HepG2 (cell line): ENCODE measurements at regions not wholly inside any gene's neighbourhood (a gene's known extent, or its start where the extent isn't known, plus 50 kb on each side); places are given as distances from the start of the nearest gene placed in this dataset.

ENCODE experiments used
- ATAC-seq: fragments of 200-7000 bp; cut with Tn5 transposase; 3 replicates; pipeline ENCODE4 v1.9.1; 2020; ENCODE audit warnings: mild to moderate bottlenecking, moderate library complexity
- BruUV-seq: library from RNA; stranded (reverse); fragments of 400-500 nt; replicated peaks from 2 replicates; lab custom pipeline; 2021; lab: Mats Ljungman, UMichigan
- CTCF ChIA-PET: fragments of 300-600 bp; formaldehyde crosslinking; extraction: SDS; loops from one replicate; lab custom pipeline; 2021; ENCODE audit warnings: low total read pairs, inconsistent platforms, low intra/inter-chr PET ratio; lab: Yijun Ruan, JAX
- POLR2A ChIA-PET: fragments of 350-600 bp; sonication (Branson Sonifier 250); formaldehyde crosslinking; loops from one replicate; lab custom pipeline; 2020; ENCODE audit warnings: antibody characterized with exemption, inconsistent platforms; lab: Yijun Ruan, JAX
- DNase-seq: peaks from one replicate; pipeline ENCODE4 v3.0.0-alpha.2; 2015; ENCODE audit warnings: low spot score
- FAIRE-seq: peaks from 3 replicates; lab custom pipeline; 2011; peaks lifted over from hg19 to GRCh38; lab: Jason Lieb, UNC
- H2AFZ ChIP-seq: one replicate; pipeline ENCODE4 v1.6.1; 2011; ENCODE audit warnings: low read length, inconsistent platforms
- H3K27ac ChIP-seq: fragments of 300-600 bp; 3 replicates; pipeline ENCODE4 v1.8.0; 2011; ENCODE audit warnings: mixed run types, mild to moderate bottlenecking, mixed read lengths, low read length, inconsistent platforms; ENCODE audit not compliant: insufficient read depth; ENCODE audit errors: extremely low read length
- H3K27me3 ChIP-seq, 2 experiments: fragments of 200-600 bp in 1 of 2; 2 replicates in 1 of 2; 3 replicates in 1 of 2; pipeline versions ENCODE4 v1.6.0 to v1.8.0; 2011; ENCODE audit warnings: low read length in 2 of 2, mild to moderate bottlenecking in 2 of 2, moderate library complexity in 2 of 2, inconsistent platforms in 1 of 2; ENCODE audit not compliant: insufficient read depth in 2 of 2, control insufficient read depth in 1 of 2
- H3K36me3 ChIP-seq, 2 experiments: fragments of 200-600 bp in 1 of 2; replicated peaks in 1 of 2; 2 replicates in 1 of 2; 3 replicates in 1 of 2; pipeline versions ENCODE4 v1.5.1 to v1.8.0; 2011; ENCODE audit warnings: low read length in 2 of 2, inconsistent platforms in 1 of 2; ENCODE audit not compliant: insufficient read depth in 2 of 2, control insufficient read depth in 1 of 2
- H3K4me1 ChIP-seq: 2 replicates; pipeline ENCODE4 v1.5.1; 2012; ENCODE audit warnings: low read length, inconsistent platforms; ENCODE audit not compliant: insufficient read depth
- H3K4me2 ChIP-seq: 2 replicates; pipeline ENCODE4 v1.6.0; 2011; ENCODE audit warnings: low read depth, low read length, inconsistent platforms
- H3K4me3 ChIP-seq, 3 experiments: fragments of 200-600 bp in 1 of 3; sonication (generic), shearing (Covaris generic) in 1 of 3; replicated peaks in 1 of 3; 2 replicates each; pipeline ENCODE4 v1.5.1; 2011 to 2016; ENCODE audit warnings: low read length in 3 of 3, inconsistent platforms in 2 of 3, low read depth in 2 of 3, mild to moderate bottlenecking in 2 of 3, control low read depth in 1 of 3, mixed read lengths in 1 of 3; ENCODE audit not compliant: insufficient read depth in 1 of 3
- H3K79me2 ChIP-seq: one replicate; pipeline ENCODE4 v1.6.1; 2011; ENCODE audit warnings: low read length, inconsistent platforms; ENCODE audit not compliant: insufficient read depth
- H3K9ac ChIP-seq: 2 replicates; pipeline ENCODE4 v1.6.0; 2011; ENCODE audit warnings: mild to moderate bottlenecking, low read depth, low read length, inconsistent platforms; ENCODE audit not compliant: insufficient read depth
- H3K9me3 ChIP-seq: 2 replicates; pipeline ENCODE4 v1.5.1; 2012; ENCODE audit warnings: mild to moderate bottlenecking, low read length
- H4K20me1 ChIP-seq: 2 replicates; pipeline ENCODE4 v1.6.0; 2011; ENCODE audit warnings: inconsistent platforms, mild to moderate bottlenecking, low read length, moderate library complexity; ENCODE audit not compliant: insufficient read depth
- BATF2 ChIP-seq: sonication (generic); formaldehyde crosslinking; IDR thresholded peaks from 2 replicates; pipeline ENCODE4 v1.8.0; 2022; ENCODE audit warnings: mild to moderate bottlenecking, missing genetic modification reagents, moderate library complexity
- CCAR2 ChIP-seq: fragments of 200-400 bp; formaldehyde crosslinking; optimal IDR thresholded peaks from 2 replicates; pipeline ENCODE3; 2018; ENCODE audit warnings: low read depth, mild to moderate bottlenecking, low read length, moderate library complexity
- GZF1 ChIP-seq: sonication (generic); formaldehyde crosslinking; IDR thresholded peaks from 2 replicates; pipeline ENCODE4 v1.5.1; 2020; ENCODE audit warnings: mild to moderate bottlenecking, missing genetic modification reagents
- HMG20B ChIP-seq: conservative IDR thresholded peaks from 2 replicates; pipeline ENCODE4 v1.6.1; 2016; ENCODE audit warnings: missing genetic modification reagents, missing compliant biosample characterization
- ISL2 ChIP-seq: sonication (generic); formaldehyde crosslinking; IDR thresholded peaks from 2 replicates; pipeline ENCODE4 v1.5.0; 2020; ENCODE audit warnings: missing genetic modification reagents
- KAT8 ChIP-seq: IDR thresholded peaks from 2 replicates; pipeline ENCODE4 v1.6.1; 2016; ENCODE audit warnings: missing genetic modification reagents, missing compliant biosample characterization
- KDM6A ChIP-seq: IDR thresholded peaks from 2 replicates; pipeline ENCODE4 v1.6.1; 2016; ENCODE audit warnings: low read depth
- MLLT10 ChIP-seq: sonication (generic); formaldehyde crosslinking; IDR thresholded peaks from 2 replicates; pipeline ENCODE4 v1.4.0; 2020; ENCODE audit warnings: missing genetic modification reagents
- MTA1 ChIP-seq: sonication (generic); formaldehyde crosslinking; IDR thresholded peaks from 2 replicates; pipeline ENCODE4 v1.4.0; 2020; ENCODE audit warnings: missing genetic modification reagents, mild to moderate bottlenecking, borderline replicate concordance
- PPARG ChIP-seq: conservative IDR thresholded peaks from 2 replicates; pipeline ENCODE4 v1.6.1; 2016; ENCODE audit warnings: missing biosample characterization, missing genetic modification reagents
- RARA ChIP-seq: IDR thresholded peaks from 2 replicates; pipeline ENCODE4 v1.6.1; 2016; ENCODE audit warnings: missing genetic modification reagents, missing compliant biosample characterization
- TBX2 ChIP-seq: sonication (generic); formaldehyde crosslinking; IDR thresholded peaks from 2 replicates; pipeline ENCODE4 v1.5.0; 2020; ENCODE audit warnings: missing genetic modification reagents, mild to moderate bottlenecking, borderline replicate concordance
- ZFP36L2 ChIP-seq: sonication (generic); formaldehyde crosslinking; IDR thresholded peaks from 2 replicates; pipeline ENCODE4 v1.4.0; 2020; ENCODE audit warnings: missing genetic modification reagents
- ZNF564 ChIP-seq: sonication (generic); formaldehyde crosslinking; IDR thresholded peaks from 2 replicates; pipeline ENCODE4 v1.8.1; 2023; ENCODE audit warnings: mild to moderate bottlenecking, missing genetic modification reagents
- ZNF576 ChIP-seq: sonication (generic); formaldehyde crosslinking; IDR thresholded peaks from 2 replicates; pipeline ENCODE4 v1.4.0; 2020; ENCODE audit warnings: mild to moderate bottlenecking, missing genetic modification reagents
- WGBS: methylation state at CpG from one replicate; pipeline ENCODE4 v1.1.6; 2017; ENCODE audit warnings: low lambda C conversion rate; 5-methylcytosine and 5-hydroxymethylcytosine counted together
- in situ Hi-C: cut with HindIII; loops from 2 replicates; pipeline ENCODE4 v1.10.0; 2017; ENCODE audit warnings: low pct_unique_long_range_greater_than_20kb; ENCODE audit not compliant: extremely low pct_ligation_motif_present
- intact Hi-C: fragments of 100-400 bp; cut with micrococcal nuclease; formaldehyde crosslinking; loops from one replicate; pipeline ENCODE4 v1.10.0; 2022; ENCODE audit not compliant: unreplicated experiment
- TF ChIP-seq, protein P1 (sequence below), 2 experiments: sonication (generic) in 1 of 2; formaldehyde crosslinking in 1 of 2; IDR thresholded peaks; 2 replicates each; pipeline versions ENCODE4 v1.4.0 to v1.6.1; 2018 to 2020; ENCODE audit warnings: missing genetic modification reagents in 2 of 2, borderline replicate concordance in 1 of 2, low read depth in 1 of 2, mild to moderate bottlenecking in 1 of 2, missing biosample characterization in 1 of 2
- TF ChIP-seq, protein P2 (sequence below): sonication (generic); formaldehyde crosslinking; IDR thresholded peaks from 2 replicates; pipeline ENCODE4 v1.4.0; 2020; ENCODE audit warnings: missing genetic modification reagents, borderline replicate concordance
- TF ChIP-seq, protein P3 (sequence below): sonication (generic); formaldehyde crosslinking; IDR thresholded peaks from 2 replicates; pipeline ENCODE4 v1.4.0; 2020; ENCODE audit warnings: mild to moderate bottlenecking, missing genetic modification reagents

DNA sequence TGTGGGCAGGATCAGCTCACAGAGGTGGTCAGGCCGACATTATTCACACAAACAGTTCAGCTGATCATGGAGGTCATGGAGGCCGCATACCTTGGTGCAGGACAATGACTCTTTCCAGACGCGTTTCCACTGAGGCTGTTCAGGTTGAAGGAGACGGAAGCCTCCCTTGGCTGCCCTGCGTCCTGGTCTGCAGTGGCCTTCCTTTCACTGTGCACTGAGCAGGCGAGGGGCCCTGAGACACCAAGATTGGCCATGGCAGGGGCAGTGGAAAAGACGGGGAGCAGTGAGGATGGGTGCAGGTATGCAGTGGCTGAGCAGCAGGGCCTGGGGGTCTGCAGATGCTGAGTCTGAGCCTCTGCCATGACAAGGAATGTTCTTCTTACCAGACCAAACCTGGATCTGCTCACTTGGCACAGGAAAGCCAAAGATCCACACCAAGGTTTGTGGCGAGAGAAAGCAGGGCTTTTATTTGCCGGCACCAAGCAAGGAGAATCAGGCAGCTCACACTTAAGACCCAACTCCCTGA is 263.3 kb downstream of the GLRX3 start:
- POLR2A ChIA-PET: no interaction called here
- ATAC-seq (no peak), DNase-seq (no peak), FAIRE-seq (no peak)
- H2AFZ ChIP-seq: no peak overlapping the region
- in situ Hi-C loops: no loop called here
- intact Hi-C loops: no loop called here
- H3K9ac ChIP-seq: no peak overlapping the region
- CTCF ChIA-PET: no interaction called here
- 42% methylated on average over 10 of the region's 10 CpGs for WGBS
- no peak overlapping the region for H3K4me3 ChIP-seq
- H3K4me1 ChIP-seq: no peaks in the 10 kb centered on the region
- H3K27me3 ChIP-seq: no peaks in the 10 kb centered on the region; a peak in 1 of 5 replicates
- H3K27ac ChIP-seq: no peak overlapping the region
- H4K20me1 ChIP-seq: no peaks in the 10 kb centered on the region
- TF ChIP-seq ZNF564 (CRISPR knock-in tag) (no peak), GZF1 (CRISPR knock-in tag) (no peak), BATF2 (no peak), KAT8 (no peak), ZFP36L2 (CRISPR knock-in tag) (no peak), KDM6A (CRISPR knock-in tag) (no peak), PPARG (CRISPR knock-in tag) (no peak), ISL2 (CRISPR knock-in tag) (no peak), HMG20B (no peak), MLLT10 (CRISPR knock-in tag) (no peak), TBX2 (no peak), ZNF576 (no peak), CCAR2 (no peak), RARA (CRISPR knock-in tag) (no peak), MTA1 (CRISPR knock-in tag) (no peak)
- TF ChIP-seq, protein P1, sequence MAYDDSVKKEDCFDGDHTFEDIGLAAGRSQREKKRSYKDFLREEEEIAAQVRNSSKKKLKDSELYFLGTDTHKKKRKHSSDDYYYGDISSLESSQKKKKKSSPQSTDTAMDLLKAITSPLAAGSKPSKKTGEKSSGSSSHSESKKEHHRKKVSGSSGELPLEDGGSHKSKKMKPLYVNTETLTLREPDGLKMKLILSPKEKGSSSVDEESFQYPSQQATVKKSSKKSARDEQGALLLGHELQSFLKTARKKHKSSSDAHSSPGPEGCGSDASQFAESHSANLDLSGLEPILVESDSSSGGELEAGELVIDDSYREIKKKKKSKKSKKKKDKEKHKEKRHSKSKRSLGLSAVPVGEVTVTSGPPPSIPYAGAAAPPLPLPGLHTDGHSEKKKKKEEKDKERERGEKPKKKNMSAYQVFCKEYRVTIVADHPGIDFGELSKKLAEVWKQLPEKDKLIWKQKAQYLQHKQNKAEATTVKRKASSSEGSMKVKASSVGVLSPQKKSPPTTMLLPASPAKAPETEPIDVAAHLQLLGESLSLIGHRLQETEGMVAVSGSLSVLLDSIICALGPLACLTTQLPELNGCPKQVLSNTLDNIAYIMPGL (CRISPR knock-in tag; IDR thresholded peaks at IDR 0.05; ENCODE audit: borderline replicate concordance in 1 of 2, low read depth in 1 of 2): no peak
- TF ChIP-seq, protein P2, sequence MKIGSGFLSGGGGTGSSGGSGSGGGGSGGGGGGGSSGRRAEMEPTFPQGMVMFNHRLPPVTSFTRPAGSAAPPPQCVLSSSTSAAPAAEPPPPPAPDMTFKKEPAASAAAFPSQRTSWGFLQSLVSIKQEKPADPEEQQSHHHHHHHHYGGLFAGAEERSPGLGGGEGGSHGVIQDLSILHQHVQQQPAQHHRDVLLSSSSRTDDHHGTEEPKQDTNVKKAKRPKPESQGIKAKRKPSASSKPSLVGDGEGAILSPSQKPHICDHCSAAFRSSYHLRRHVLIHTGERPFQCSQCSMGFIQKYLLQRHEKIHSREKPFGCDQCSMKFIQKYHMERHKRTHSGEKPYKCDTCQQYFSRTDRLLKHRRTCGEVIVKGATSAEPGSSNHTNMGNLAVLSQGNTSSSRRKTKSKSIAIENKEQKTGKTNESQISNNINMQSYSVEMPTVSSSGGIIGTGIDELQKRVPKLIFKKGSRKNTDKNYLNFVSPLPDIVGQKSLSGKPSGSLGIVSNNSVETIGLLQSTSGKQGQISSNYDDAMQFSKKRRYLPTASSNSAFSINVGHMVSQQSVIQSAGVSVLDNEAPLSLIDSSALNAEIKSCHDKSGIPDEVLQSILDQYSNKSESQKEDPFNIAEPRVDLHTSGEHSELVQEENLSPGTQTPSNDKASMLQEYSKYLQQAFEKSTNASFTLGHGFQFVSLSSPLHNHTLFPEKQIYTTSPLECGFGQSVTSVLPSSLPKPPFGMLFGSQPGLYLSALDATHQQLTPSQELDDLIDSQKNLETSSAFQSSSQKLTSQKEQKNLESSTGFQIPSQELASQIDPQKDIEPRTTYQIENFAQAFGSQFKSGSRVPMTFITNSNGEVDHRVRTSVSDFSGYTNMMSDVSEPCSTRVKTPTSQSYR: no peak
- TF ChIP-seq, protein P3, sequence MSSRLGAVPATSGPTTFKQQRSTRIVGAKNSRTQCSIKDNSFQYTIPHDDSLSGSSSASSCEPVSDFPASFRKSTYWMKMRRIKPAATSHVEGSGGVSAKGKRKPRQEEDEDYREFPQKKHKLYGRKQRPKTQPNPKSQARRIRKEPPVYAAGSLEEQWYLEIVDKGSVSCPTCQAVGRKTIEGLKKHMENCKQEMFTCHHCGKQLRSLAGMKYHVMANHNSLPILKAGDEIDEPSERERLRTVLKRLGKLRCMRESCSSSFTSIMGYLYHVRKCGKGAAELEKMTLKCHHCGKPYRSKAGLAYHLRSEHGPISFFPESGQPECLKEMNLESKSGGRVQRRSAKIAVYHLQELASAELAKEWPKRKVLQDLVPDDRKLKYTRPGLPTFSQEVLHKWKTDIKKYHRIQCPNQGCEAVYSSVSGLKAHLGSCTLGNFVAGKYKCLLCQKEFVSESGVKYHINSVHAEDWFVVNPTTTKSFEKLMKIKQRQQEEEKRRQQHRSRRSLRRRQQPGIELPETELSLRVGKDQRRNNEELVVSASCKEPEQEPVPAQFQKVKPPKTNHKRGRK: no peak
- H3K36me3 ChIP-seq: no peaks in the 10 kb centered on the region
- H3K4me2 ChIP-seq: no peak overlapping the region
- H3K9me3 ChIP-seq: peaks cover 22% of the 10 kb centered on the region
- BruUV-seq: no TSS peak
- H3K79me2 ChIP-seq: no peaks in the 10 kb centered on the region
